ENCODE measurements at regions not wholly inside any gene's neighbourhood (a gene's known extent, or its start where the extent isn't known, plus 50 kb on each side); places are given as distances from the start of the nearest gene placed in this dataset.
"Not testable (repeated sequence)": the region's sequence is repeated elsewhere in the genome, so short reads cannot be mapped to it uniquely, and the experiment has no call there.

GRCh38 chr6:6946206-6947155 lies 161.3 kb upstream of the RREB1 start:
- DNase-seq (ENCODE audit: low spot score) = no peak

- DNase-seq (ENCODE audit: low spot score) = no peak
Measured at GRCh38 chr6:6950373-6951145, 157.2 kb upstream of the RREB1 start.

- no peak for DNase-seq (ENCODE audit: low spot score)
Measured at GRCh38 chr6:6951355-6951754, 156.4 kb upstream of the RREB1 start.

GRCh38 chr6:6952484-6952883 lies 155.3 kb upstream of the RREB1 start:
- no peak for DNase-seq (ENCODE audit: low spot score)

GRCh38 chr6:6952927-6953326 lies 154.8 kb upstream of the RREB1 start:
- DNase-seq (ENCODE audit: low spot score) = peak; percentile 6

- DNase-seq (ENCODE audit: low spot score) = no peak
Measured at GRCh38 chr6:6960571-6961251, 147.1 kb upstream of the RREB1 start.

GRCh38 chr6:6962086-6962485 lies 145.7 kb upstream of the RREB1 start:
- no peak for DNase-seq (ENCODE audit: low spot score)

- no peak for DNase-seq (ENCODE audit: low spot score)
Measured at GRCh38 chr6:6962699-6963098, 145.1 kb upstream of the RREB1 start.

GRCh38 chr6:6963390-6963789 lies 144.4 kb upstream of the RREB1 start:
- not testable (repeated sequence) for DNase-seq (ENCODE audit: low spot score)

GRCh38 chr6:6964675-6965074 lies 143.1 kb upstream of the RREB1 start:
- no peak for DNase-seq (ENCODE audit: low spot score)

- no peak for DNase-seq (ENCODE audit: low spot score)
Measured at GRCh38 chr6:6966127-6966526, 141.6 kb upstream of the RREB1 start.

- no peak for DNase-seq (ENCODE audit: low spot score)
Measured at GRCh38 chr6:6966569-6966968, 141.2 kb upstream of the RREB1 start.

GRCh38 chr6:6968357-6968730 lies 139.4 kb upstream of the RREB1 start:
- DNase-seq (ENCODE audit: low spot score) = no peak

GRCh38 chr6:6968731-6969552 lies 138.8 kb upstream of the RREB1 start:
- DNase-seq (ENCODE audit: low spot score) = no peak

GRCh38 chr6:6969761-6970223 lies 138.0 kb upstream of the RREB1 start:
- no peak for DNase-seq (ENCODE audit: low spot score)

GRCh38 chr6:6970851-6971250 lies 136.9 kb upstream of the RREB1 start:
- DNase-seq (ENCODE audit: low spot score) = no peak

- no peak for DNase-seq (ENCODE audit: low spot score)
Measured at GRCh38 chr6:6971369-6971768, 136.4 kb upstream of the RREB1 start.

- no peak for DNase-seq (ENCODE audit: low spot score)
Measured at GRCh38 chr6:6972456-6972855, 135.3 kb upstream of the RREB1 start.

- no peak for DNase-seq (ENCODE audit: low spot score)
Measured at GRCh38 chr6:6973721-6974120, 134.0 kb upstream of the RREB1 start.

- no peak for DNase-seq (ENCODE audit: low spot score)
Measured at GRCh38 chr6:6975459-6976111, 132.2 kb upstream of the RREB1 start.

GRCh38 chr6:6976193-6976592 lies 131.6 kb upstream of the RREB1 start:
- no peak for DNase-seq (ENCODE audit: low spot score)
